ENCODE measurements at regions not wholly inside any gene's neighbourhood (a gene's known extent, or its start where the extent isn't known, plus 50 kb on each side); places are given as distances from the start of the nearest gene placed in this dataset.

DNA sequence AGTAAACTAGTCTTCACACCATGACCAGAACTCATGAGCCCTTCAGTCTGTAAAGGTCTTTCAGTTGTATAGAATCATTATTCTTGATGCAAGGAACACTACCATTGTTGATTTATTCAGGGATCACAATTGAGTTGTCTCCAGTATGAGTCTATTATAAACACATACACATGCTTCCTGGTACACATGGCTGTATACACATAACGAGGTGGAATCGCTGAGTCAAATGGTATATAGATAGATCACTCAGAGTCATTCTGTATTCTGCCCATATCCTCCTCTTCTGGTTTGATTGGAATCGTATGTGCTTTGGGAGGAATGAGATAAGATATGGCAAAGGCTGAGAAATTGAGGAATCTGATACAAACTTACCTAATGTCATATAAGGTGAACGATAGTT is 216.0 kb downstream of the UBE2E3 start:
- Mint-ChIP-seq H3K27me3 (no peaks in the 10 kb centered on the region), H3K4me1 (peaks cover 39% of the 10 kb centered on the region), H3K27ac (peak overlapping the region; percentile 70), H3K4me3 (no peak overlapping the region), H3K36me3 (ENCODE audit: low read depth) (peaks cover 59% of the 10 kb centered on the region), H3K9me3 (peaks cover 40% of the 10 kb centered on the region)
- CTCF ChIA-PET, result interaction anchor here (2.0 kb wide), 1 partner anchor 18 kb away, joined by 6 read pairs; no protein-coding TSS in a partner anchor
- DNase-seq, result no peak
- POLR2A ChIA-PET, result no interaction called here

DNA sequence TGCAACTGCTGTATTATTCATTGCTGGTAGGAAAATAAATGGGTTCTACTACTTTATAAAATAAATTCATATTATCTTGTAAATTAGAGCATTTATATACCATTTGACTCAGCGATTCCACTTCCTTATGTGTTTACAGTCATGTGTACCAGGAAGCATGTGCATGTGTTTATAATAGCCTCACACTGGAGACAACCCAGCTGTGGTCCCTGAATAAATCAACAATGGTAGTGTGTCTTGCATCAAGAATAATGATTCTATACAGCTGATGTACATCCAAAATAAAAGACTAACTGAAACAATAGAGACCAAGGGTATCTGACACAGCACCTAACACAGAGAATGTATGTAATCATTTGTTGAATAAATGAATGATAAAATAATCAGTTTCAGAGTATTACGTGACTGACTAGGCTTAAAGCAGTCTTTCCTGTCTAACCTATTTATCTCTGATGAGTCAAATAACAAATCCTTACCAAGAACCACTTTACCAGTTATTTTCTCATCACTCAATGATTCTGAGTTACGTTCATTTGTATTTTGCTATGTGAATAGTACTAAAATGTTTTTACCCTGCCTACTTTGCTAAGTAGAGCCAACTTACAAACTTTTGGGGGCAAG is 216.8 kb downstream of the UBE2E3 start:
- peak overlapping the region; percentile 85 for H3K27ac Mint-ChIP-seq
- no peak for DNase-seq
- H3K4me1 Mint-ChIP-seq, result peaks cover 41% of the 10 kb centered on the region
- no peaks in the 10 kb centered on the region for H3K27me3 Mint-ChIP-seq
- ChIA-PET CTCF (interaction anchor here (2.5 kb wide), 1 partner anchor 19 kb away, joined by 6 read pairs; no protein-coding TSS in a partner anchor), POLR2A (no interaction called here)
- peaks cover 46% of the 10 kb centered on the region for H3K9me3 Mint-ChIP-seq
- H3K36me3 Mint-ChIP-seq (ENCODE audit: low read depth), result peaks cover 63% of the 10 kb centered on the region
- no peak overlapping the region for H3K4me3 Mint-ChIP-seq

DNA sequence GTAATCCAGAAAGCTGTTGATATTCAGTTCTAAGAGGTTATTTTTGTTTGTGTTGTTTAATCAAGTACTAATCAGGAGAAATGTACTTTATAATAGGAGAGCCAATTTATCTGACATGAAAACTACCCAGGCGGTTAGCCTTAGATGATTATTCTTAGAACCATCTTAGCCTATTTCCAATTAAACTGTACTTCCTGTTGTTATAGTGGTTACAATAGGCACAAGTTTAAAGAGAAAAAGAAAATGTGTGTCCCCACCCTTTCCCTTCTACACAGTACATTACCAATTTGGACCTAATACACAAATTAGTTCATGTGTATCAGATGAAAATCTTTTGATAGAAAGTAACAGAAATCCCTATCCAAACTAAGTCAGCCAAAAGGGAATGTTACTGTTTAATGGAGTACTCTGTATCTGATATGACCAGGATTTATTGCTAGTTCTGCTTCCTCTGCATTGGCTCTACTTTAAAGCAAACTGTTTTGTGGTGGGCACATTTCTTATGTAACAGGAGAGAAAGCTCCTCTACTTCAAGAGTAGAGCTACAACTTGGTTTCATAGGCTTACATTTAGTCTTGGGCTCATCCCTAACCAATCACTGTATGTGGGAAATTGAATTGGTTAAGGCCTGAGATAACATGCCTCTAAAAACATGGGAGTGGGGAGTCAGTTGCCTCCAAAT is 217.9 kb downstream of the UBE2E3 start:
- Mint-ChIP-seq H3K27ac (peak overlapping the region; percentile 85), H3K36me3 (ENCODE audit: low read depth) (peaks cover 63% of the 10 kb centered on the region), H3K4me3 (peak overlapping the region; percentile 14), H3K9me3 (peaks cover 44% of the 10 kb centered on the region), H3K4me1 (peaks cover 41% of the 10 kb centered on the region), H3K27me3 (no peaks in the 10 kb centered on the region)
- no peak for DNase-seq
- ChIA-PET POLR2A (interaction anchor here (0.7 kb wide), 1 partner anchor 28 kb away, joined by 4 read pairs; no protein-coding TSS in a partner anchor), CTCF (interaction anchor here (1.1 to 2.5 kb wide), 4 partner anchors 14 to 113 kb away, joined by 3 to 6 read pairs (median 3); no protein-coding TSS in a partner anchor)

DNA sequence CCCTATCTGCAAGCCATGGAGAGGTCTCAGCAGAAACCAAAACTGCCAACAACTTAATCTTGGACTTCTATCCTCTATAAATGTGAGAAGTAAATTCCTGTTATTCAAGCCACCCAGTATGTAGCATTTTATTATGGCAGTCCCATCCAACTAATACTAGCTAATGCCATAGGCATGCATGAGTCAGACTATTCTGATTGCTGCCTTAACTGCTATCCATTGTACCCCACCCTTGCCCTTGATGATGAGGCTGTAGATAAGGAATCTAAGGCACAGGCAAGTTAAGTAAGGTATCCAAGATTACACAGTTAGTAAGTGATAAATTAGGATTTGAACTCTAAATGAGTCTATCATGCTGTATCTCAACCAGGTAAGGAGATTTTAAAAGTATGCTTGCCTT is 223.0 kb downstream of the UBE2E3 start:
- Mint-ChIP-seq H3K4me1 (peaks cover 19% of the 10 kb centered on the region), H3K9me3 (peaks cover 61% of the 10 kb centered on the region), H3K27me3 (no peaks in the 10 kb centered on the region), H3K27ac (no peak overlapping the region), H3K4me3 (no peak overlapping the region), H3K36me3 (ENCODE audit: low read depth) (peaks cover 64% of the 10 kb centered on the region)
- no peak for DNase-seq
- ChIA-PET POLR2A (no interaction called here), CTCF (interaction anchor here (0.6 to 1.0 kb wide), 4 partner anchors 8 to 115 kb away, joined by 3 read pairs; no protein-coding TSS in a partner anchor)

DNA sequence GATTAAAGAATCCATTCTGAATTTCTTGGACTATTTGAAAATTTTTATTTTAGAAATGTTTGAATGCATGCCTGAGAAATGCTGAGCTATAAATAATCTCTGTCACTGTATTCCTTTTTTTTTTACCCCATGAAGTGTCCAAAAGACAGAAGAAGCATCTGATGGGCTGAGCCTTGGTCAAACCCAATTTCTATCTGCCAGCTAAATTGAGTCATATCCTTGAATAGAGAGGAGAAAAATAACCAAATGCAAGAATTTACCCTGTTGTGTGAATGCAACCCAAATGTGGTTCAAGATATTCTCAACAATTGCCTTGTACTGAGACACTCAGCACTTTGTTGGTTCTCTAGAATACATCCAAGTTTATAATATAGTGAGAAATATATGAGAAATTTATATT is 223.5 kb downstream of the UBE2E3 start:
- no peak overlapping the region for H3K27ac Mint-ChIP-seq
- H3K36me3 Mint-ChIP-seq (ENCODE audit: low read depth), result peaks cover 64% of the 10 kb centered on the region
- H3K27me3 Mint-ChIP-seq, result no peaks in the 10 kb centered on the region
- no peak for DNase-seq
- H3K4me1 Mint-ChIP-seq, result peaks cover 14% of the 10 kb centered on the region
- no peak overlapping the region for H3K4me3 Mint-ChIP-seq
- CTCF ChIA-PET, result interaction anchor here (0.6 to 1.9 kb wide), 5 partner anchors 9 to 115 kb away, joined by 3 to 5 read pairs (median 3); no protein-coding TSS in a partner anchor
- POLR2A ChIA-PET, result no interaction called here
- peaks cover 62% of the 10 kb centered on the region for H3K9me3 Mint-ChIP-seq

DNA sequence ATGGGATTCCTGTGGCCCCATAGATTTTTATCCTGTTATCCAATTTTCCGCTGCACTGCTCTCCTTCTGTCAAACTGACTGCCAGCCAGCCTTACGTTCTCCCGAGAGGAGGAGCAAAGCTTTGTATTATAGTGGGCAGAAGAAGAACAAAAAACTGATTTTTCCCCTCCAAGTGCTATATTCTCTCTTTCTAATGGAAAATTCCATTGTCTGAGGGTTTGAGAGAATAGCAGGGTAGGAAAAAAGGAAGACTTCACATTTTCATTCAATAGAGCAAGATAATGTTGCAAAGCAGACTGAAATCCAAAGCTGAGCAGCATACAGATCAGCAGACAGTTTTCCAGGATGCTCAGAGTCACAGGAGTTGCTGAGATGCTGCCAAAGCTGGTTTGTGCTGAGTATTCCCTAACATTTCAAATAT is 238.0 kb downstream of the UBE2E3 start:
- H3K4me3 Mint-ChIP-seq, result no peak overlapping the region
- H3K27me3 Mint-ChIP-seq, result no peaks in the 10 kb centered on the region
- peaks cover 28% of the 10 kb centered on the region for H3K36me3 Mint-ChIP-seq (ENCODE audit: low read depth)
- ChIA-PET CTCF (interaction anchor here (1.0 kb wide), 1 partner anchor 14 kb away, joined by 5 read pairs; no protein-coding TSS in a partner anchor), POLR2A (no interaction called here)
- H3K27ac Mint-ChIP-seq, result no peak overlapping the region
- peaks cover 12% of the 10 kb centered on the region for H3K4me1 Mint-ChIP-seq
- H3K9me3 Mint-ChIP-seq, result peaks cover 31% of the 10 kb centered on the region
- no peak for DNase-seq

DNA sequence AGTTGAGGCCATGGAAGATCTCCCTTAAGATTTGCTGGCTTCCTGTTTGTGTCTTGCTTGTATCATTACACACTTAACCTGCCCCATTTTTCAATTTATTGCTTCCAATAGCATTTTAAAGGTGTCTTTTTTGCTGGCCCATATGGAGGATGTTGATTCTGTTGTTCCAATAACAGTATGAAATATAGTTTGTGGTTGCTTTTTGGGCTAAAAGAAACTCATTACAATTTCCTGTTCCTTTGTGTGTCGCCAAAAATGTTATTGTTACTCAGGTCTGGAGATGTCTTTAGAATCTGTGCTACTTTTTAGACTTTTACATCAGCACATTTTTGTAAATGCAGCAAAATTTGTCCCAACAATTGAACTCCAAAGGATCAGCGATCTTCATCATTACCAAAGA is 234.0 kb upstream of the ITGA4 start:
- Mint-ChIP-seq H3K4me1 (peaks cover 27% of the 10 kb centered on the region), H3K36me3 (ENCODE audit: low read depth) (peaks cover 41% of the 10 kb centered on the region), H3K27ac (peak overlapping the region; percentile 89), H3K4me3 (no peak overlapping the region), H3K9me3 (peaks cover 34% of the 10 kb centered on the region), H3K27me3 (no peaks in the 10 kb centered on the region)
- POLR2A ChIA-PET, result no interaction called here
- no peak for DNase-seq
- CTCF ChIA-PET, result no interaction called here

DNA sequence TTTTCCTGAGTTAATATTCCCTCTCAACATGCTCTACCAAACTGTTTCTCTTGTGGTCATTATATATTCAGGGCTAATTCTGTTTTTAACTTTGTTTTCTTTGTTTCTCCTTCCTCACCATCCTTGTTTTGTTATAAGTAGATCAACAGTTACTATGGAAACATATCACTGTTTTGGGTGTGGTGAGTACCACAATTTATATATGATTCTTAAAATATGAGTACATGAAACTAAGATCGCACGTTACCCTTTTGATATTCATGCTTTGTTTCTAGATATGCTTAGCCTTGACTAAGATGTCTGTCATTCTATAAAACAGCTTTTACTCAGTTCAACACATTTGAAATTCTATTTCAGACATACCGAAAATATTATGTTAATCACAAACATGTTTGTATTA is 232.3 kb upstream of the ITGA4 start:
- H3K4me1 Mint-ChIP-seq, result peaks cover 27% of the 10 kb centered on the region
- H3K27me3 Mint-ChIP-seq, result no peaks in the 10 kb centered on the region
- no peak for DNase-seq
- peak overlapping the region; percentile 89 for H3K27ac Mint-ChIP-seq
- H3K36me3 Mint-ChIP-seq (ENCODE audit: low read depth), result peaks cover 39% of the 10 kb centered on the region
- peak overlapping the region; percentile 43 for H3K4me3 Mint-ChIP-seq
- POLR2A ChIA-PET, result no interaction called here
- peaks cover 32% of the 10 kb centered on the region for H3K9me3 Mint-ChIP-seq
- CTCF ChIA-PET, result interaction anchor here (0.9 to 1.8 kb wide), 2 partner anchors 9 to 11 kb away, joined by 3 to 4 read pairs; no protein-coding TSS in a partner anchor

DNA sequence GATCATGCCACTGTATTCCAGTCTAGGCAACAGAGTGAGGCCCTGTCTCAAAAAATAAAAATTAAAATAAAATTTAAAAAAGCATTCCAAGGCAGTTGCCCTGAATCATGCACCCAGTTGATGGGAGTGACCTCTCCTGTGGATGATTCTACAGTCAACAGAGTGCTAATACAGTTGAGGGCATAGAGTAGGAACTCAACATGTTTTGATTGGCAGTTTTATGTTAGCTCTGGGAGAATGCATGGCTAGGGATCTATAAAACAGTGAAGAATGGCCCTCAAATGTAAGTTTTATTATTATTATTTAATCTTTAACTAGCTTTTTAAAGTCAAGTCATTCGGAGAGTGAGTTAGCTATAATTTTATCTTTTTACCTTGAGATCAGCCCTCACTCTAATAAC is 228.5 kb upstream of the ITGA4 start:
- peaks cover 24% of the 10 kb centered on the region for H3K36me3 Mint-ChIP-seq (ENCODE audit: low read depth)
- no peak overlapping the region for H3K4me3 Mint-ChIP-seq
- CTCF ChIA-PET, result interaction anchor here (1.2 to 1.6 kb wide), 2 partner anchors 12 to 43 kb away, joined by 3 to 4 read pairs; no protein-coding TSS in a partner anchor
- peaks cover 12% of the 10 kb centered on the region for H3K4me1 Mint-ChIP-seq
- H3K27me3 Mint-ChIP-seq, result no peaks in the 10 kb centered on the region
- peaks cover 23% of the 10 kb centered on the region for H3K9me3 Mint-ChIP-seq
- DNase-seq, result no peak
- POLR2A ChIA-PET, result no interaction called here
- no peak overlapping the region for H3K27ac Mint-ChIP-seq

DNA sequence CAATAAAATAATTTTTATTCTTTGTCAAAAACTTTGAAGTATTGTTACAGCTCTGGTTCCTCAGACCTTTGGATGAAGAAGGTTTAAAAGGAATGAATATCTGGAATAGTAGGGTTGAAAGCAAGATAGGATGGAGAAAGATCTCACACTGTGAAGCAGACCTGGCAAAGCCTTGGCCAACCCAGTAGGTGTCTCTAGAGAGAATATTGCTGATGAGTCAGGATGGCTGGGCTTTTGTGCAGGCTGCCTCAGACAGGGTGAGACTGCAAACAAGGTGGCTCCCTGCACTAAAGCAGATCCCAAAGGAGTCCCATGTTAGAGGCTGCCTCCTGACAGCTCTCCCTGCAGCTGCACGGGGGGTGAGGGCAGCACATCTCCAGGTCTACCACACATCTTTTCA is 226.0 kb upstream of the ITGA4 start:
- POLR2A ChIA-PET, result no interaction called here

DNA sequence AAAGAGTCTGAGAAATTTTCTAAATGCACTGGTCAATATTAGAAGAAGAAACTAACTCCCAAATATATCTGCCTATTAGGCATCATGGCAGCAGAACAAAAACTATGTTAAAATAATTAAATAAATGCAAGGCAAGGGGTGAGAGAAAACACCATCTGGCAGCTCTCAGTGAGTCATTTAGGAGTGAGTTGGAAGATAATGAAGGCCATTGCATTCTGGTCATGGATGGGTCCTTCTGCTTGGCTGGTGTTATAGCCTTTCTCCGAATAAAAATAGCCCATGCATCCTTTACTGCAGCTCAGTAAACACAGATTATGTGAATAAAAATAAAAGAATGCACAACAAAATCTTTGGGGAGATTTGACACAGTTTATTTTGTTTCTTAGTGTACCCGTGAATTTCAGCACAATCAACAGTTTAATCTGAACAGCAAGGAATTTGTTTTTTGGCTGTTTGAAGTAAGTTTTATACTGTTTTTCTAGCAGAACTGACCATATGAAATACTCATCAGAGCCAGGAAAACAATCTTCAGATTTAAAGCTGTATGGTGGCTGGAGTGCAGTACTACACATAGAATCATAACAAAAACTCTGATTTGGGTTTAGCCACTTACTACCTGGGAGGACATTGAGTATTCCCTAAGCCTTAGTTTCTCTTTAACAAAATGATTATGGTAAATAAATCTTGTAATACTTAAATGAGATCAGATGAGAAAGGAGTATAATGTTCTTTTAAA is 225.1 kb upstream of the ITGA4 start:
- ChIA-PET POLR2A (no interaction called here), CTCF (interaction anchor here (0.6 kb wide), 1 partner anchor 53 kb away, joined by 3 read pairs; no protein-coding TSS in a partner anchor)
- peaks cover 8% of the 10 kb centered on the region for H3K4me1 Mint-ChIP-seq
- H3K36me3 Mint-ChIP-seq (ENCODE audit: low read depth), result peaks cover 18% of the 10 kb centered on the region
- no peaks in the 10 kb centered on the region for H3K27me3 Mint-ChIP-seq
- peaks cover 12% of the 10 kb centered on the region for H3K9me3 Mint-ChIP-seq
- H3K4me3 Mint-ChIP-seq, result no peak overlapping the region
- no peak overlapping the region for H3K27ac Mint-ChIP-seq
- no peak for DNase-seq

More for the DNA sequence above, 226.0 kb upstream of the ITGA4 start:
- Mint-ChIP-seq H3K4me1 (peaks cover 2% of the 10 kb centered on the region), H3K27ac (no peak overlapping the region), H3K4me3 (no peak overlapping the region), H3K9me3 (peaks cover 16% of the 10 kb centered on the region), H3K27me3 (no peaks in the 10 kb centered on the region), H3K36me3 (ENCODE audit: low read depth) (peaks cover 20% of the 10 kb centered on the region)
- CTCF ChIA-PET, result no interaction called here
- no peak for DNase-seq

DNA sequence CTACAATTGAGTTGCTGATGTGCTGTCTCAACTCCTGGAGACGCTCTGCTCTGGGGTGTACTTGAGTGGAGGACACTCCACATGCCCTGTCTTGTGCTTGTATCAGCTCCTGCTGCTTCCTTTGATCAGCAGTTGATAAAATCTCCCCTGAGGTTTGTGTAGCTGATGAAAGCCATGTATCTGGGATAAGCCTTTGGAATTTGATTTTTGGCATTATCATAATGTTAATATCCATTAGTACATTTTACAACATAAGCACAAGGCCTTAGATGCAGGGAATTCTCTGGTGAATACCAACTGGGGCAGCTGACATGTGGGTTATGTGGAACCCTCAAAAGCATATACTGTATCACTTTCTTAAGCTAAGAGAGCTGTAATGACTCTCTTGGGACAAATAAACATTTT is 222.7 kb upstream of the ITGA4 start:
- Mint-ChIP-seq H3K4me3 (no peak overlapping the region), H3K36me3 (ENCODE audit: low read depth) (peaks cover 17% of the 10 kb centered on the region), H3K4me1 (peaks cover 12% of the 10 kb centered on the region), H3K9me3 (peaks cover 11% of the 10 kb centered on the region), H3K27ac (no peak overlapping the region), H3K27me3 (no peaks in the 10 kb centered on the region)
- DNase-seq, result no peak
- ChIA-PET CTCF (interaction anchor here (0.7 to 1.5 kb wide), 6 partner anchors 10 to 232 kb away, joined by 3 to 5 read pairs (median 4); no protein-coding TSS in a partner anchor), POLR2A (no interaction called here)
